ENCODE measurements at regions not wholly inside any gene's neighbourhood (a gene's known extent, or its start where the extent isn't known, plus 50 kb on each side); places are given as distances from the start of the nearest gene placed in this dataset.

DNA sequence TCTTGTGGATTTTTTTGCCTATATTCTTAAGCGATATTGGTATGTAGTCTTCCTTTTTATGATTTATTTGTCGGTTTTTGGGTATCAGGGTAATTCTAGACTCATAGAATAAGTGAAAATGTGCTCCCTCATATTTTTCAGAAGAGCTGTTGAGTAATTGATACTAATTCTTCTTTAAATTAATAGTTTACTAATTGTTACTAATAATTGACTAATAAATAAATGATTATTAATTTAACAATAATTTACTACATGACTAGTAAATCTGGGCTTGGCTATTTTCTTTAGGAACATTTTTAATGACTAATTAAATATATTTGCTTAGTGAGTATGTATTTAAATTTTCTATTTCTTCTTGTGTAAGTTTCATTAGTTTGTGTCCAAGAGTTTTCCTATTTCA is 325.0 kb downstream of the ADCYAP1 start:
- Histone ChIP-seq H3K4me1 (no peaks in the 10 kb centered on the region), H3K4me3 (no peak overlapping the region), H3K27me3 (no peaks in the 10 kb centered on the region), H3K36me3 (no peaks in the 10 kb centered on the region), H3K27ac (no peak overlapping the region), H3K9me3 (peaks cover 0 to 36% (median 23%) of the 10 kb centered on the region in 4 donors)
- 68 to 86% (median 75%) methylated on average over 2 of the region's 2 CpGs for WGBS, 5 donors
- no peak for DNase-seq
- TF ChIP-seq POLR2A (IDR thresholded peaks at IDR 0.05), result no peak
- TF ChIP-seq, protein P1, sequence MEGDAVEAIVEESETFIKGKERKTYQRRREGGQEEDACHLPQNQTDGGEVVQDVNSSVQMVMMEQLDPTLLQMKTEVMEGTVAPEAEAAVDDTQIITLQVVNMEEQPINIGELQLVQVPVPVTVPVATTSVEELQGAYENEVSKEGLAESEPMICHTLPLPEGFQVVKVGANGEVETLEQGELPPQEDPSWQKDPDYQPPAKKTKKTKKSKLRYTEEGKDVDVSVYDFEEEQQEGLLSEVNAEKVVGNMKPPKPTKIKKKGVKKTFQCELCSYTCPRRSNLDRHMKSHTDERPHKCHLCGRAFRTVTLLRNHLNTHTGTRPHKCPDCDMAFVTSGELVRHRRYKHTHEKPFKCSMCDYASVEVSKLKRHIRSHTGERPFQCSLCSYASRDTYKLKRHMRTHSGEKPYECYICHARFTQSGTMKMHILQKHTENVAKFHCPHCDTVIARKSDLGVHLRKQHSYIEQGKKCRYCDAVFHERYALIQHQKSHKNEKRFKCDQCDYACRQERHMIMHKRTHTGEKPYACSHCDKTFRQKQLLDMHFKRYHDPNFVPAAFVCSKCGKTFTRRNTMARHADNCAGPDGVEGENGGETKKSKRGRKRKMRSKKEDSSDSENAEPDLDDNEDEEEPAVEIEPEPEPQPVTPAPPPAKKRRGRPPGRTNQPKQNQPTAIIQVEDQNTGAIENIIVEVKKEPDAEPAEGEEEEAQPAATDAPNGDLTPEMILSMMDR (IDR thresholded peaks at IDR 0.05), result no peak
- TF ChIP-seq EP300 (IDR thresholded peaks at IDR 0.05), result no peak
- no peak for TF ChIP-seq POLR2AphosphoS5 (IDR thresholded peaks at IDR 0.05)
- intact Hi-C loops (cut with DNase I; ENCODE audit: low total_unique reads), result no loop called here

GRCh38 chr18:1232867-1233266 is 328.2 kb downstream of the ADCYAP1 start:
- no peak for DNase-seq
- Histone ChIP-seq H3K4me3 (no peak overlapping the region), H3K4me1 (no peaks in the 10 kb centered on the region), H3K27me3 (no peaks in the 10 kb centered on the region), H3K27ac (no peak overlapping the region), H3K36me3 (no peaks in the 10 kb centered on the region), H3K9me3 (peaks cover 0 to 64% (median 29%) of the 10 kb centered on the region in 4 donors)
- no peak for TF ChIP-seq EP300 (IDR thresholded peaks at IDR 0.05)
- intact Hi-C loops (cut with DNase I; ENCODE audit: low total_unique reads), result no loop called here

GRCh38 chr18:1240701-1241100 is 336.0 kb downstream of the ADCYAP1 start:
- WGBS, 5 donors, result 62 to 75% (median 71%) methylated on average over 4 of the region's 4 CpGs
- Histone ChIP-seq H3K4me3 (no peak overlapping the region), H3K36me3 (no peaks in the 10 kb centered on the region), H3K27ac (no peak overlapping the region), H3K27me3 (no peaks in the 10 kb centered on the region), H3K9me3 (peaks cover 0 to 39% (median 4%) of the 10 kb centered on the region in 4 donors), H3K4me1 (no peaks in the 10 kb centered on the region)
- no peak for DNase-seq
- intact Hi-C loops (cut with DNase I; ENCODE audit: low total_unique reads), result no loop called here
- TF ChIP-seq POLR2AphosphoS5 (IDR thresholded peaks at IDR 0.05), result no peak

GRCh38 chr18:1244397-1245122 is 339.9 kb downstream of the ADCYAP1 start:
- intact Hi-C loops (cut with DNase I; ENCODE audit: low total_unique reads), result no loop called here
- Histone ChIP-seq H3K36me3 (no peaks in the 10 kb centered on the region), H3K27ac (no peak overlapping the region), H3K4me1 (no peaks in the 10 kb centered on the region), H3K4me3 (no peak overlapping the region), H3K27me3 (no peaks in the 10 kb centered on the region), H3K9me3 (peaks cover 0 to 14% (median 4%) of the 10 kb centered on the region in 4 donors)
- 70 to 81% (median 72%) methylated on average over 3 of the region's 3 CpGs for WGBS, 5 donors
- no peak for DNase-seq
- TF ChIP-seq EP300 (IDR thresholded peaks at IDR 0.05) (no peak), POLR2AphosphoS5 (IDR thresholded peaks at IDR 0.05) (no peak), POLR2A (IDR thresholded peaks at IDR 0.05) (no peak)
- TF ChIP-seq, protein P1 (IDR thresholded peaks at IDR 0.05), result no peak

DNA sequence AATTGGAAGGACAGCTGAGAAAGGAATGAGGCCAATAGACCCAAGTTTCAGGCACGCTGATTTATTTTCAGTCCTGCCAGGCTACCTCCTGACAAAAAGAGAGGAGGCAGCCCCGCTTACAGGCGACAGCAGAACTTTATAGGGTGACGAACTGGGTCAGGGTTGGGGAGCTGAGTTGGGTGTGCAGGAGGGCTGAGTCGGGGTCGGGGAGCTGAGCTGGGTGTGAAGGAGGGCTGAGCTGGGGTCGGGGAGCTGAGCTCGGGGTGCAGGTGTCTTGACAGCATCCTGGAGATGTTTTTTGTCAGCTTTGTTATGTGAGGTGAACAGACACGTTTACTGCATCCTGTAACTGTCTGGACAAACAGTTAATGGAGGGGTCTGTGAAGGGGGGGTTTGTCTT is 342.2 kb downstream of the ADCYAP1 start:
- no peaks in the 10 kb centered on the region for H3K36me3 ChIP-seq
- no peaks in the 10 kb centered on the region for H3K27me3 ChIP-seq
- no peaks in the 10 kb centered on the region for H3K4me1 ChIP-seq
- DNase-seq, result no peak
- WGBS, 5 donors, result 61 to 72% (median 65%) methylated on average over 9 of the region's 9 CpGs
- intact Hi-C loops (cut with DNase I; ENCODE audit: low total_unique reads), result no loop called here
- H3K27ac ChIP-seq, result no peak overlapping the region
- H3K9me3 ChIP-seq, result peaks cover 0 to 13% (median 0%) of the 10 kb centered on the region in 4 donors
- no peak for TF ChIP-seq EP300 (IDR thresholded peaks at IDR 0.05)
- TF ChIP-seq, protein P1 (IDR thresholded peaks at IDR 0.05), result no peak
- no peak for TF ChIP-seq POLR2A (IDR thresholded peaks at IDR 0.05)
- TF ChIP-seq POLR2AphosphoS5 (IDR thresholded peaks at IDR 0.05), result no peak
- no peak overlapping the region for H3K4me3 ChIP-seq

All from stomach (tissue), 8 donors.